HEK293T (cell line): ENCODE measurements at regions not wholly inside any gene's neighbourhood (a gene's known extent, or its start where the extent isn't known, plus 50 kb on each side); places are given as distances from the start of the nearest gene placed in this dataset.

Experiments used
- CTCF ChIA-PET: fragments of 350-600 bp; formaldehyde crosslinking; extraction: SDS; loops from one replicate; lab custom pipeline; 2021; ENCODE audit warnings: antibody characterized with exemption, inconsistent platforms; lab: Yijun Ruan, JAX
- POLR2A ChIA-PET: fragments of 350-600 bp; formaldehyde crosslinking; extraction: SDS; loops from one replicate; lab custom pipeline; 2020; ENCODE audit warnings: antibody characterized with exemption, inconsistent platforms; lab: Yijun Ruan, JAX
- DNase-seq: peaks from one replicate; pipeline ENCODE4 v3.0.0; 2012; ENCODE audit warnings: mixed read lengths; ENCODE audit errors: extremely low spot score
- ARNT ChIP-seq: fragments of 450-650 bp; IDR thresholded peaks from 2 replicates; pipeline ENCODE4 v1.6.1; 2017; ENCODE audit warnings: mild to moderate bottlenecking
- BHLHE40 ChIP-seq: fragments of 450-650 bp; IDR thresholded peaks from 2 replicates; pipeline ENCODE4 v1.6.1; 2016; ENCODE audit warnings: mild to moderate bottlenecking, moderate library complexity, borderline replicate concordance
- CTBP1 ChIP-seq: fragments of 450-650 bp; IDR thresholded peaks from 2 replicates; pipeline ENCODE4 v1.6.1; 2016; ENCODE audit warnings: borderline replicate concordance
- ELF4 ChIP-seq: fragments of 450-650 bp; IDR thresholded peaks from 2 replicates; pipeline ENCODE4 v1.6.1; 2017; ENCODE audit warnings: antibody characterized with exemption
- FOXA1 ChIP-seq: fragments of 450-650 bp; IDR thresholded peaks from 2 replicates; pipeline ENCODE4 v1.6.1; 2016; ENCODE audit warnings: mild to moderate bottlenecking
- FOXK2 ChIP-seq: fragments of 450-650 bp; IDR thresholded peaks from 2 replicates; pipeline ENCODE4 v1.6.1; 2016; ENCODE audit warnings: mild to moderate bottlenecking
- FOXM1 ChIP-seq: fragments of 450-650 bp; IDR thresholded peaks from 2 replicates; pipeline ENCODE4 v1.6.1; 2017; ENCODE audit warnings: mild to moderate bottlenecking, borderline replicate concordance
- HDGF ChIP-seq: fragments of 450-650 bp; IDR thresholded peaks from 2 replicates; pipeline ENCODE4 v1.6.1; 2017; ENCODE audit warnings: antibody characterized with exemption, borderline replicate concordance
- L3MBTL2 ChIP-seq: fragments of 450-650 bp; conservative IDR thresholded peaks from 2 replicates; pipeline ENCODE4 v1.6.1; 2016; ENCODE audit warnings: mild to moderate bottlenecking
- LEF1 ChIP-seq: fragments of 450-650 bp; IDR thresholded peaks from 2 replicates; pipeline ENCODE4 v1.6.1; 2017; ENCODE audit warnings: mild to moderate bottlenecking, borderline replicate concordance
- NFRKB ChIP-seq: fragments of 450-650 bp; IDR thresholded peaks from 2 replicates; pipeline ENCODE4 v1.6.1; 2016; ENCODE audit warnings: mild to moderate bottlenecking, moderate library complexity
- SP1 ChIP-seq: fragments of 450-650 bp; IDR thresholded peaks from 2 replicates; pipeline ENCODE4 v1.6.1; 2017
- SUZ12 ChIP-seq: fragments of 450-650 bp; IDR thresholded peaks from 2 replicates; pipeline ENCODE4 v1.6.1; 2016; ENCODE audit warnings: mild to moderate bottlenecking
- TARDBP ChIP-seq: fragments of 450-650 bp; IDR thresholded peaks from 2 replicates; pipeline ENCODE4 v1.6.1; 2016
- ZNF384 ChIP-seq: fragments of 450-650 bp; IDR thresholded peaks from 2 replicates; pipeline ENCODE4 v1.6.1; 2016
- TF ChIP-seq, protein P1 (sequence below): fragments of 450-650 bp; IDR thresholded peaks from 2 replicates; pipeline ENCODE4 v1.6.1; 2016

DNA sequence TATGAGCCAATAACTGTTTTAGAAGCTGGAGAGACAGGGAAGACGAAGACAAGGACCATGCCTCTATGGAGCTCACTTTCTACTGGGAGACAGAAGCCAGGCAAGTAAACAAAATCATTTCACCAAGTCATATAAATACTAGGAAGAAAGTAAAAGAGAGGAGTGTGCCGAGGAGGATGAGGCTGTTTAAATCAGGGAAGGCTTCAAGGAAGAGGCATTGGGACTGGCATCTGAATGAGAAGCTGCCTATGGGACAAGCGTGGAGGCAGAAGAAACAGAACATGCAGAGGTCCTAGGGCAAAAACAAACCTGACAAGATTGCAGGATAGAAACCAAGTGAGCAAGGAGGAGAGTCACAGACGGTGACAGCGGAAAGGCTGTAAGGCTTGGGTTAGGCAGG, 68.1 kb upstream of the CPLX2 start:
- no peak for DNase-seq
- ChIA-PET POLR2A (no interaction called here), CTCF (no interaction called here)
- no peak for TF ChIP-seq FOXK2
- TF ChIP-seq ZNF384, result no peak
- no peak for TF ChIP-seq SUZ12
- no peak for TF ChIP-seq LEF1
- no peak for TF ChIP-seq SP1
- TF ChIP-seq, protein P1, sequence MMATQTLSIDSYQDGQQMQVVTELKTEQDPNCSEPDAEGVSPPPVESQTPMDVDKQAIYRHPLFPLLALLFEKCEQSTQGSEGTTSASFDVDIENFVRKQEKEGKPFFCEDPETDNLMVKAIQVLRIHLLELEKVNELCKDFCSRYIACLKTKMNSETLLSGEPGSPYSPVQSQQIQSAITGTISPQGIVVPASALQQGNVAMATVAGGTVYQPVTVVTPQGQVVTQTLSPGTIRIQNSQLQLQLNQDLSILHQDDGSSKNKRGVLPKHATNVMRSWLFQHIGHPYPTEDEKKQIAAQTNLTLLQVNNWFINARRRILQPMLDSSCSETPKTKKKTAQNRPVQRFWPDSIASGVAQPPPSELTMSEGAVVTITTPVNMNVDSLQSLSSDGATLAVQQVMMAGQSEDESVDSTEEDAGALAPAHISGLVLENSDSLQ, result no peak
- no peak for TF ChIP-seq L3MBTL2

DNA sequence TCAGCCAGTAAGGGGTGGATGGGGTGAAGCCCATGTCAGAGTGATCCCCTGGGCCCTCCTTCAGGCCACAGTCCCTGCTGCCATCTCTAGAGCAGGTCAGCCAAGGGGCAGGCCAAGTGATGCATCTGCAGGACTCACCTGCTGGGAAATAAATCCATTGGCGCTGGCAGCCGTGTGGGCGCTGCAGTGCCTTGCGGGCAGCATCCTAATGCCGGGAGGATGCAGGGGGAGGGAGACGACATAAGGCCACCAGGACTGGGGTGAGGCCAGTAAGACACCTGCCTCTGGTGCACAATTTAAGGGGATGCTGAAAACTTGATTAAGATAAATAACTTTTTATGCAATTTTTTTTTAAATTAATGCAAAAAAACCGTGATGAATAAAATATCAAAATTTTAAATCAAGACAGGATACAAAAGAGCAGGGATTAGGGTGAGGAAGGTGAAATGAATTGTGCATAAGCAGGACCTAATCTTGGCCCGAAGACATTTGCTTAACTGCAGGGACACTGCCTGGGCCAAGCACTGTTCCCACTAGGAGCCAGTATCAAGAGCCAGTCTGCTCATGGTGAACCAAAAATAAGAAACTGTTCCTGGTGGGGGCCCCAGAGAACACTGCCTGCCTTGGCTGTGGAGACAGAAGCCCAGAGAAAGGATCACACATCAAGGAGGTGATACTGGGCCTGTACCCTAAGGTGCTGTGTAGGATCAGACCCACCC, 67.5 kb upstream of the CPLX2 start:
- TF ChIP-seq LEF1 (no peak), ARNT (no peak), TARDBP (no peak), ZNF384 (no peak), FOXA1 (no peak), ELF4 (no peak), NFRKB (no peak), SUZ12 (no peak), BHLHE40 (no peak), L3MBTL2 (no peak), FOXK2 (no peak), HDGF (no peak), FOXM1 (no peak), SP1 (no peak), CTBP1 (no peak)
- TF ChIP-seq, protein P1, result no peak
- no peak for DNase-seq
- POLR2A ChIA-PET, result no interaction called here
- CTCF ChIA-PET, result no interaction called here

DNA sequence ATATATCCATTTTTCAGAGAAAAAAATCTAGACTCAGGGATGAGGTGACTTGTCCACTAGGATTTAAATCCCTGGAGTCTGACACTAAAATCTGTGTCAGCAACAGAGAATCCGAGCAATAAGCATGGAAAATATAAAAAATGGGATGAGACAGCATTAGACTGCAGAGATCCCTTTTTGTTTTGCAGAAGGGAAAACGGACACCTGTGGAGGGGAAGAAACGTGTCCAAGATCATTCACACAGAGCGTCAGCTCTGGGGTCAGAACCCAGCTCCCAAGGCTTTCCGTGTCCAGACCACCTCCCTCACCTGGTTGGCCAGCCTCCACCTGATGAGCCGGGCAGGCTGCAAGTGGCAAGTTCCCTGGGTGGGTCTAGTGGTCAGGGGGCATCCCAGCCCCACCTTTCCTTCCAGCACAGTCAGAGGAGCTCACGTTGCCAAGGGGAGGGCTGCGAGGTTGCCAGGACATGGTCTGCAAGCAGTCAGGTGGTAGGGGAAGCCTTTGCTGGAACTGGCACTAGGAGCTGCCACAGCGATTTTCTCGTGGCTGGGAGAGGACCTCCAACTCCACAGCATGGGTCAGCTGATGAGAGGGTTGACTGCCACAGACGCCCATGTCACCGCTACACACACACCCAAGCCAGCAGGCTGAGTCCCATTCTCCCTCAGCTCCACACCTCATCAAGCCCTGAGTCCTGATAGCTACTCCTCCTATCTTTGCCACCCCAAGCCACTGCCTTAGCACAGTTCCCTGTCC, 65.9 kb upstream of the CPLX2 start:
- DNase-seq, result no peak
- ChIA-PET CTCF (no interaction called here), POLR2A (interaction anchor here (1.2 kb wide), 1 partner anchor 9 kb away, joined by 4 read pairs; no protein-coding TSS in a partner anchor)
- TF ChIP-seq NFRKB (no peak), BHLHE40 (no peak), ARNT (no peak), SUZ12 (no peak), L3MBTL2 (no peak), TARDBP (no peak), LEF1 (no peak)
- TF ChIP-seq, protein P1, result no peak

DNA sequence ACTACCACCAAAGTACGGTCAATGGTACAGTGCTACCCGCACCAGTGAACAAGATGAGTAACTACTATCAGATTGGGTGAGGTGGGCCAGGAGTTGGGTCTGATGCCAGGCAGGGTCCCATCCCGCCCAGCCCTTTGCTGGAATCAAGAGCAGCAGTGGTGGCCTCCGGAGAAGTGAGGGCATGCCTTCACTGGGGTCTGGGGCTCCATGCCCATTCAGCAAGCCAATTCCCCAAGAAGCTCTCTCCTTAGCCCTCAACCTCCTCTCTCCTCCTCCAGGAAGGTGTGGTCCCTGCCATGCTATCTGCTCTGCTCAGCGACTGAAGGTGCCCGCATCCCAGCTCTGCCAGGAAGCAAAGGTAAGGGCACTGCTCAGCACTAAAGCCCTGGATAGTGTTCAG, 62.7 kb upstream of the CPLX2 start:
- TF ChIP-seq LEF1 (no peak), ZNF384 (no peak), SP1 (no peak), FOXA1 (no peak), ELF4 (no peak), CTBP1 (no peak), TARDBP (no peak), FOXM1 (no peak), NFRKB (no peak), L3MBTL2 (no peak), FOXK2 (no peak), BHLHE40 (no peak), ARNT (no peak), SUZ12 (no peak), HDGF (no peak)
- TF ChIP-seq, protein P1, result no peak
- CTCF ChIA-PET, result no interaction called here
- POLR2A ChIA-PET, result interaction anchor here (1.9 kb wide), 1 partner anchor 12 kb away, joined by 5 read pairs; no protein-coding TSS in a partner anchor
- no peak for DNase-seq

DNA sequence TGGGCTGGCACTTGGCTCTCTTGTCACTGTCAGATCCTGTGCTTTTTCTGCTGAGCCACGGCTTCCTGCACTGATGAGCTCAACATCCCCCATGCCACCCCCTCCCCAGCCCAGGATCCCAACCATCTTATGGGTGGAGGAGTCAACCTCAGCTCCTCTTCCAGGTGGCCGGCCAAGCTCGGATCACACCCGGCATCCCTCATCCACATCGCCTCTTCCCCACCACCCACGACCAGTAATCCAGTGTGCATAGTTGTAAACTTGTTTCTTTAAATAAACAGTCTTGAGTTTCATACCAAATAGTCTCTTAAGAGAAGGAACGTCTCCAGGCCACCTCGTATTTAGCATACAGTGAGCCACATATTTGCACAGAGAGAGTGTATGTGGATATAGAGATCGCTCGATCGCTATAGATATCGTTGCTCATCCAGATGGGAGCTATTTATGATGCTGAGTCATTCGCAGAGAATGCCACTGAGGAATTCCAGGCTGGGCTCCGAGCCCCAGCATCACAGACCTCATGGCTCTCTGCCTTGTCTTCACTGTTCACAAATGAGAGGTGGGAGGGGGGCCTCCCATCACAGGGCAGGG, 61.8 kb upstream of the CPLX2 start:
- POLR2A ChIA-PET, result interaction anchor here (1.9 kb wide), 1 partner anchor 13 kb away, joined by 5 read pairs; no protein-coding TSS in a partner anchor
- TF ChIP-seq FOXM1 (no peak), ZNF384 (no peak)
- DNase-seq, result no peak
- CTCF ChIA-PET, result interaction anchor here (0.6 to 1.1 kb wide), 2 partner anchors 13 to 62 kb away, joined by 3 read pairs; no protein-coding TSS in a partner anchor
